SKM-1 (cell line): ENCODE measurements at regions not wholly inside any gene's neighbourhood (a gene's known extent, or its start where the extent isn't known, plus 50 kb on each side); places are given as distances from the start of the nearest gene placed in this dataset.
"Not testable (repeated sequence)": the region's sequence is repeated elsewhere in the genome, so short reads cannot be mapped to it uniquely, and the experiment has no call there.

Source experiments
- DNase-seq: peaks from one replicate; lab custom pipeline; 2025; ENCODE audit not compliant: unreplicated experiment; lab: John Stamatoyannopoulos, UW

DNA sequence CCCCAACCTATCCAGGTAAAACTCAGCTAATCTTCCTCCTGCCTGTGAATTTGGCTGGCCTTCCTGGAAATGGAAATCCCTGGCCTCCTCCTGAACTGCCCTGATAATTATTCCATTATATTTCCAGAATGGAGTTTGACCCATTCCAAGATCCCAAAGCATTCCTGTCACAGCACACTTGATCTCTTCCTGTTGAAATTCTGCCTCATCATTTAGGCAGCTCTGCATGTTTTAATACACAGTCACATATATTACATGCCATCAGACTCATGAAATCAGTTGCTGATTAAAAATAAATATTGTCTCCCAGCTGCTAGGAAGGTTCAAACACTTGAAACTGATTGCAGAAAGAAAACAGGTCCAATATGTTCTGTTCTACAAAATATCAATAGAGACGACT, 148.2 kb upstream of the PALMD start:
- DNase-seq: no peak

DNA sequence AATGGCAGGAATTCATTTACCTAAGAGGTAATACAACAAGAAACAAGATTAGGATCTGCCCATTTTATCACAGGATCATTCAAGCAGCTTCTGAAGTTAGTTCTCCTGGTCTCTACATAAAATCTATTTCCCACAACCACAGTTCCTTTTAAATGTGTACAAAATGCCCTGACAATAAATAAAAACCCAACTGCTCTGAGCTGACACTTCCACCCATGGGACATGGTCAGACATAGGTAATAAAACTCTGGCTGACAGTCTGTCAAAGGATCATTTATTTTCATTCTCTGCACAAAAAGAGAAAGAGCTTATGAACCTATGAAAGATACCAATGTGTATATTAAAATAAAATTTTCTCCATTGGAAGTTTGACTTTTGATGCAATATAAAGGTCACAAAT, 145.4 kb upstream of the PALMD start:
- DNase-seq: no peak

DNA sequence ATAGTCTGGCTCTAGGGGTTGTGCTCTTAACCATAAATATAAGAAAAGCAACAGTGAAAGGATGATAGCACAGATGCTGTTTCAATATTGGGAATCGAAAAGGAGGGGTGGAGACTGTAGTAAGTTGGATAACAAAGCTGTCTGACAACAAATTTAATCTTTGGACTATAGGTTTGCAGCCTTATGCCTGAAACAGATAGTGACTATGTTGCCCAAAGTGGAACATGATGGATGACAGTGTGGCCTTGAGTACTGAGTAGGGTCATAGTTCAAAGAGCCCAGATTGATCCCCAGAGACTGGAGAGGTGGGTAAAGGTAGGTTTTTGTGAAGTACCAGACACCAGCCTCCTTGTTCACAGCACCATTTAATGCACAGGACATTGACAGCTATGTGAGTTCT, 144.0 kb upstream of the PALMD start:
- no peak for DNase-seq

DNA sequence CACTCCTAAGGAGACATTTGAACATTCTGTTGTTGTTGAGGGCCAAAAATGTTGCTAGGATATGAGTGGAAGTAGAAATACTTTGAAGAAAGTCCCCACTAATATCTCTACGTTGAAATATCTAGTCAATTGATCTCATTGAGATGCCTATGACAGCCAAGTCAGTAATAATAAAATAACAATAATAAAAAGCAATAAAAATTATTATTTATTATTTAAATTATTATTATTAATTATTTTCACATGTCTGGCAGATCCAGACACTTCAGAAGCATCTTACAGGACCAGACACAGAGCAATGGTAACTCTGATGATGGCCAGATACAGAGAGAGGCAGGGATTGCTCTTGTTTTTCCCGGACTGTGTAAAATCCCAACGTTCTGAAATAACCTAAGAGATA, 143.5 kb upstream of the PALMD start:
- DNase-seq: no peak

DNA sequence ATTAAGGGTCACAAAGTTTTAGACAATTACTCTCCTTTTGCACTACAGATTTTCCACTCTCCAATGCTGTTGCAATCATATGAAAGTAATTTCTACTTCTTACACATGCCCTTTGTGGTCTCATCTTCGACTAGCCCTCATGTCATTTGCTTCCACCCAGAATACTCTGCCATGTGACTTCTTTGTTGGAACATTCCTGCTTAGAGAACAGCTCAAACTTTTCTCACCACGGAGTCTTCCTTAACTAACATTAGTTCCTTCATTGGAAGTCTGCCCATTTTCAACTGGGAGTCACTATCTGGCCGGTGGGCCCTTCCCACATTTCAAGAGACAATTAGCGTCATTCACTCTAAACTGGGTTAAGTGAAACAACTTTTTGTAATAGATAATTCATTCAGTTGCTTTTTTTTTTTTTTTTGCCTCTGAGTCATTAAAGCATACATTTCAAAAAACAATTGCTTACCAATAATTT, 142.6 kb upstream of the PALMD start:
- DNase-seq: no peak

DNA sequence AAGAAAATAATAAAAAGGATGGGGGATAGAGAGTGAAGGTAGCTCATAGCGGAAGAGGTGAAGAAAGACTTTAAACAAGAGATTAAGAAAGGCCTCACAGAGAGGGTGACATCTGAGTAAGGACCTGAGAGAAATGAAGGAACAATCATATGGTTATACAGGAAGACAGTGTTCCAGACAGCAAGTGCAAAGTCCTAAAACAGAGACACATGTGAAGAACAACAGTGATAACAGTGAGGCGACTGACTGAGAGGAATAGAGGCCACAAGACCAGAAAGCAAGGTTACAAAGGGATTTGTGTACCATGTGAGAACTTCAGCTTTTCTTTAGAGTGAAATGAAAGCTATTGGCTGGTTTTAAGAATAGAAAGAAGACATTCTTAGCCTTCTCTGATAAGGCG, 141.6 kb upstream of the PALMD start:
- no peak for DNase-seq

DNA sequence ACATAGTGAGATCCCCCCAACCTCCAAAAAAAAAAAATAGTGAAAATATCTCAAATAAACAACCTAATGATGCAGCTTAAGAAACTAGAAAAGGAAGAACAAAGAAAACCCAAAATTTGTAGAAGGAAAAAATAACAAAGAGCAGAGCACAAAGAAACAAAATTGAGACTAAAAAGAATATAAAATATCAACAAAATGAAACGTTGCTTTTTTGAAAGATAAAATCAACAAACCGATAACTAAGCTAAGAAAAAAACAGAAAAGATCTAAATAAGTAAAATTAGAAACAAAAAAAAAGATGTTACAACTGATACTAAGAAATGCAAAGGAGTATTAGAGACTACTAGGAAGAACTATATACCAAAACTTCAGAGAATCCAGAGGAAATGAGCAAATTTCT, 139.3 kb upstream of the PALMD start:
- DNase-seq: no peak

DNA sequence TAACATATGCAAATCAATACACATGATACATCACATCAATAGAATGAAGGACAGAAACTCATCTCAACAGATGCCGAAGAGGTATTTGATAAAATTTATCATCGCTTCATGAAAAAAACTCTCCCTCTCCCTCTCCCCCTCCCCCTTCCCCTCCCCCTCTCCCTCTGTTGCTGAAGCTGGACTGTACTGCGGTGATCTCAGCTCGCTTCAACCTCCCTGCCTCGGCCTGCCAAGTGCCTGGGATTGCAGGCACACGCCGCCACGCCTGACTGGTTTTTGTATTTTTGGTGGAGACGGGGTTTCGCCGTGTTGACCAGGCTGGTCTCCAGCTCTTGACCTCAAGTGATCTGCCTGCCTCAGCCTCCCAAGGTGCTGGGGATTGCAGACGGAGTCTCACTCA, 138.5 kb upstream of the PALMD start:
- DNase-seq: not testable (repeated sequence)

DNA sequence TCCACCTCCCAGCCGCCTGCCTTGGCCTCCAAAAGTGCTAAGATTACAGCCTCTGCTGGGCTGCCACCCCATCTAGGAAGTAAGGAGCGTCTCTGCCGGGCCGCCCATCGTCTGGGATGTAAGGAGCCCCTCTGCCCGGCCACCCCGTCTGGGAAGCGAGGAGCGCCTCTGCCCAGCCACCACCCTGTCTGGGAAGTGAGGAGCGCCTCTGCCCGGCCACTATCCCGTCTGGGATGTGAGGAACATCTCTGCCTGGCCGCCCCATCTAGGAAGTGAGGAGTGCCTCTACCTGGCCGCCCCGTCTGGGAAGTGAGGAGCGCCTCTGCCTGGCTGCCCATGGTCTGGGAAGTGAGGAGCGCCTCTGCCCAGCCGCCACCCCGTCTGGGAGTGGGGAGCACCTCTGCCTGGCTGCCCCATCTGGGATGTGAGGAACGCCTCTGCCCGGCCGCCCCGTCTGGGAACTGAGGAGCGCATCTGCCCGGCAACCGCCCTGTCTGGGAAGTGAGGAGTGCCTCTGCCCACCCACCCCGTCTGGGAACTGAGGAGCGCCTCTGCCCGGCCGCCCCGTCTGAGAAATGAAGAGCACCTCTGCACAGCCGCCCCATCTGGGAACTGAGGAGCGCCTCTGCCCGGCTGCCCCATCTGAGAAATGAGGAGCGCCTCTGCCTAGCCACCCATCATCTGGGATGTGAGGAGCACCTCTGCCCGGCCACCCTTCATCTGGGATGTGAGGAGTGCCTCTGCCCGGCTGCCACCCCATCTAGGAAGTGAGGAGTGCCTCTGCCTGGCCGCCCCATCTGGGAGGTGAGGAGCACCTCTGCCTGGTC, 137.8 kb upstream of the PALMD start:
- DNase-seq: no peak

DNA sequence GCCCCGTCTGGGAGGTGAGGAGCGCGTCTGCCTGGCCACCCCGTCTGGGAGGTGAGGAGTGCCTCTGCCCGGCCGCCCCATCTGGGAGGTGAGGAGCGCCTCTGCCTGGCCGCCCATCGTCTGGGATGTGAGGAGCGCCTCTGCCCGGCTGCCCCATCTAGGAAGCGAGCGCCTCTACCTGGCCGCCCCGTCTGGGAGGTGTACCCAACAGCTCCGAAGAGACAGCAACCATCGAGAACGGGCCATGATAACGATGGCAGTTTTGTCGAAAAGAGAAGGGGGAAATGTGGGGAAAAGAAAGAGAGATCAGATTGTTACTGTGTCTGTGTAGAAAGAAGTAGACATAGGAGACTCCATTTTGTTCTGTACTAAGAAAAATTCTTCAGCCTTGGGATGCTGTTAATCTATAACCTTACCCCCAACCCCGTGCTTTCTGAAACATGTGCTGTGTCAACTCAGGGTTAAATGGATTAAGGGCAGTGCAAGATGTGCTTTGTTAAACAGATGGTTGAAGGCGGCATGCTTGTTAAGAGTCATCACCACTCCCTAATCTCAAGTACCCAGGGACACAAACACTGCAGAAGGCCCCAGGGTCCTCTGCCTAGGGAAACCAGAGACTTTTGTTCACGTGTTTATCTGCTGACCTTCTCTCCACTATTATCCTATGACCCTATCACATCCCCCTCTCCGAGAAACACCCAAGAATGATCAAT, 137.0 kb upstream of the PALMD start:
- DNase-seq: not testable (repeated sequence)

DNA sequence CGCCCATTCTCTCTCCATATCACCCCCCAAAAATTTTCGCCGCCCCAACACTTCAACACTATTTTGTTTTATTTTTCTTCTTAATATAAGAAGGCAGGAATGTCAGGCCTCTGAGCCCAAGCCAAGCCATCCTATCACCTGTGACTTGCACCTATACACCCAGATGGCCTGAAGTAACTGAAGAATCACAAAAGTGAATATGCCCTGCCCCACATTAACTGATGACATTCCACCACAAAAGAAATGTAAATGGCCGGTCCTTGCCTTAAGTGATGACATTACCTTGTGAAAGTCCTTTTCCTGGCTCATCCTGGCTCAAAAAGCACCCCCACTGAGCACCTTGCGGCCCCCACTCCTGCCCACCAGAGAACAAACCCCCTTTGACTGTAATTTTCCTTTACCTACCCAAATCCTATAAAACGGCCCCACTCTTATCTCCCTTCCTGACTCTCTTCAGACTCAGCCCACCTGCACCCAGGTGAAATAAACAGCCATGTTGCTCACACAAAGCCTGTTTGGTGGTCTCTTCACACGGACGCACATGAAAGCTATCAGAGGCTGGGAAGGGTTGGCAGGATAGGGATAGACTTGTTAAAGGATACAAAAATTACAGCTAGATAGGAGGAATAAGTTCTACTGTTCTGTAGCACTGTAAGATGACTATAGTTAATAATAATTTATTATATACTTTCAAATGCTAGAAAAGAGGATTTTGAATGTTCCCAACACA, 130.9 kb upstream of the PALMD start:
- not testable (repeated sequence) for DNase-seq

DNA sequence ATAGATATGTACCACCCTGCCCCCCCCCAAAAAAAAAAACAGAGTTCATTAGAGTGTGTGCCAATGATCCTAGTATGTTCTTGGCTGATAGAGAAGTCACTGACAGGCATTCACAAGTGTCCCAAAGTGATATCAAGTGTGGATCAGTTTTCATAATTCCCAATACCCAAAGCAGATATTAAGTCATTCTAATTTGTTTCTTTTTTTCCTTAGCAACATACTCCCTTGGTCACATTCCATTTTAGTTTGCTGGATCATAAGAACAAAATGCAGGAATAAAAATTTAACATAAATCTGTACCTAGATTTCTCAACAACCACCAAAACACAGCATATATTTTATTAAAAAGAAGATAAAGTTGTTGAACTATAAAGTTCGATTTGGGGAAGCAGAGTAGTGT, 129.8 kb upstream of the PALMD start:
- no peak for DNase-seq

DNA sequence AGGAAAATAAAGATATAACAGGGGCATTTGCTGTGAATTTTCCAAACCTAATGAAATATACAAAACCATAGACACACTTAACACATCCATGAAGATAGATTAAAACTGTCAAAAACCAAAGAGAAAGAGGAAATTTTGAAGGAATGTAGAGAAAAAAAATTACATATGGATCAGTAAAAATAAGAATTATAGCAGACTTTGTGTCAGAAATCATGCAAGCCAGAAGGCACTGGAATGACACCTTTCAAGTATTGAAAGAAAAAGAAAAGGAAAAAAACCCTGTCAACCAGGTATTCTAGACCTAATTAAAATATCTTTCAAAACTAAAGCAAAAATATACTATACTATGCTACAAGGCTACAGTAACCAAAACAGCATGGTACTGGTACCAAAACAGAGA, 125.8 kb upstream of the PALMD start:
- no peak for DNase-seq

DNA sequence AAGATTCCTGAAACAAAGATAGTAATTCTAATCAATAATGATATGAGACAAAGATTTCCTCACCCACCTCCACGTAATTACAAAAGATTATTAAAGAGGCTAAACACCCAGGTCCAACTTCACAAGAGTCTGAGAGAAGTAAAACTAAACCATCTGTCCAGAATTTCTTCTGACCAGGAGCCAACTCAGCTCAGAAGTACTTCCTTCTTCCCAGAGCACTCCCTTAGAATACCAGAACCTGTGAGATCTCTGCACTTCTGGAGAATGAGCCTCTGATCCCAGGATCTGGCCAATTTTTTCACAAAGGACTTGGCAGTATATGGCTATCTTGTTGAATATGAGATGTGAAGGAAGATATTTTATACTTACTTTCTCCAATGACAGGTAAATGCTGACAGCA, 120.6 kb upstream of the PALMD start:
- no peak for DNase-seq

DNA sequence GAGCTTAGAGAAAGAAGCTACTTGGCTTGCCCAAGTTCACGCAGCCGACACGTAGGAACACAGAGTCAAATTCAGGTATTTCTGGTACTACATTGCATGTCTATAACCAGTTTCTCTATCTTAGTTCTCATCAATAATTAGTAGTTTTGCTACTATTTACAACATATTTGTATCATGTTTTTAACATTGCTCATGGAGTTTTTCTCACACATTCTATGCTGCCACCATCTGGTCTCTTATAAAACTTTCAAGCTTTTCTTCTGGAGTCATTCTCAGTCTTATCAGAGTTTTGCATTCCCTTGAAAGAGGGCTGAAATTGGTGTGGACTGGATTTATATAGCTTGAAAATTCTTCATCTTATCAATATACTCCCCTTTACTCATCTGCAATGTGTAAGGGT, 118.8 kb upstream of the PALMD start:
- no peak for DNase-seq

DNA sequence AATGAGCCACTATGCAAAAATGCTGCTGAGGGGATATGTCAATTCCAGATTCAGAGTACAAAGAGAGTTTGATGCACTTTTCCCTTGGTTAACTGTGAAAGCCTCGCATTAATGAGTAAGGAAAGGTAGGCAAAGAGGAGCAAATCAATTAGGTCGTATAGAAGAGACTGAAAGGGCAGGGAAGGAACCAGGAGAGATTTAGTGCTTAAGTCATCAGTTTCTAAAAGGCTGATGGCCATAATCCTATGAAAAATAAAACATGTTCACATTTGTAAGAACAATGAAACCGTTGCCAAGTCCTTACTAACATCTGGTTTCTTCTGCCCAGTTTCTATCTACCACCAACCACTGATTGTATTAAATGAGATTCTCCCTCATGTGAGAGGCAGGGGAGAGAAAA, 118.4 kb upstream of the PALMD start:
- no peak for DNase-seq

DNA sequence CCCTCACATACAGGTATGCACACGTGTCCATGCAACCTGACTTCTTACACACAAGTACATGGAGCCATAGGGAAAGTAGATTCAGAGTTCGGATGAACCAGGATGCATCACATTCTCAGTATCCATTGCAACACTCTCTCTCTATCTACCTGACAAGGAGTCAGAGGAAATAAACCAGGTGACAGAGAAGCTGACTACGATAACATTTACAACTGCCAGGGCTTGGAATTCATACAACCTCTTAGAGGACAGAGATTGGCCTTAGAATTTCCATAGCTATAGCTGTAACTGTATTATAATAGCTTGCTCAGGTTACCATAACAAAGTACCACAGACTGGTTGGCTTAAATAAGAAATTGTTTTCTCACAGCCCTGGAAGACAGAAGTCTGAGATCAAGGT, 116.9 kb upstream of the PALMD start:
- no peak for DNase-seq

DNA sequence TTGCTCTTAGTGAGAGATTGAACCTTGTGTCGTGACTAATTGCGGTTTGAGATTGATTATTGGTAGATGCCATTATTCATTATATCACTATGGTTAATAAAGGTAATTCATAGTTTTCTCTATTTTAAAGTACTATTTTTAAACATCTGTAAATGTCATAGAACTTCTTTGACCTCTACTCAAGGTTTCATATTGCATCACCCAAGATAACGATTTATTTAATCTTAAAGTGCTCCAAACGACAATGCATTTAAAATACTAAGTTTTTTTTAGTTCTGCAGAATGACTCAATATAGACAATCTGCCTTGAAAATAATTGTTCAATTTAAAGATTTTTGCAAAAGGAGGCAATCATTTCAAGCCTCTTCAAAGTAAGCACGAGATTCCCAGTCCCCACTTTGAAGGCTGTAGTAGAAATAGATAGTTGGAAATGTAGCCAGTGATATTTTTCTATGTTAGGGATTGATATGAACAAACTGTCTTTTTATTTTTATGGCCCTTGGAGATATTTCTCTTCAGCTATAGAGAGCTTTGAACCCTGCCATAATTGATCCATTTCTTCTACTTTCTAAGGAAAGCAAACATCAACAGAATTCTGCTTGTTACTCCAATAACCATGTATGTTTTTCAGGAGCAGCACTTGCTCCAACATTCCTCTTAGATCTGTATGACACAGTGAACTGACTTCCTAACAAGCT, 114.2 kb upstream of the PALMD start:
- DNase-seq: no peak

DNA sequence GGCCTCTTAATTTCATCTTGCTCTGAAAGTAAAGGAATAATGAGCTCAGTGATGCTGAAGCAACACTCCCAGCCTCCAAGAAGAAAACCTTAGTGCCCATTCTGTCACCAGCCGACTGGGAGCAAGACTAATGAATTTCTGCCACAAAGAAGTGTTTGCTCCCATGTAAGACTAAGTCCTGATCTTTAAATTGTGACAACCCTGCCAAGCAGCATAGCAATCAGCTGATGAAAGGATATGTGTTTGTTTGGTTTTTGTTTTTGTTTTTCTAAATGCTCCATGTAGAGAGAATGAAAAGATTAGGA, 113.7 kb upstream of the PALMD start:
- DNase-seq: no peak

DNA sequence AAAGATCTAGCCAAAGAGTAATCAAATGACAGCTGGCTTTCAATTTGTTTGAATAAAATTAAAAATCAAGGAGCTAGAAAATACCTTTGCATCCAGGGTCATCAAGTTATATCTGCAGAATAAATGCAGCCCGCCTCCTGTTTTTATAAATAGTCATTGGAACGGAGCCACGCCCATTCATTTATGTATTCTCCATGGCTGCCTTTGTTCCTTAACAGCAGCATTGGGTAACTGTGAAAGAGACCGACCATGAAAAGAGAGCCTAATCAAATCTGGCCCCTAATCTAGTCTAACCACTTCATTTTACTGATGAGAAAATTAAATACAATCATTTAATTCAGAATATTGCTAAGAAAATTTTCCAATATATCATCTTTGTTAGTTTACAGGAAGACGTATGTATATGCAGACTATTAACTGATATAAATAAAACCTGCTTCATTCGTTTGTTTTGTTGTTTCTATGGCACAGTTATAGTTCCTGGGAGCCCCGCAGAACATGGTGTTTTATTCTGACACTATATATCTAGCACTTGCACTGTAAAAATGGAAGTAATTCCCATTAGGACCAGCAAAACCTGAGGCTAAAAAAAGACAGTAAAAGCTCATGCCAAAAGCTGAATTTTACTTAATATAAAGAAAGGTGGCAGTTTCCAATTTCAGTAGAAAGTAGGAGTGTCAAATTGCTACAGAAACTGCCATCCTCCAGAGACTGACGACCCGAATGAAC, 111.8 kb upstream of the PALMD start:
- DNase-seq: no peak

DNA sequence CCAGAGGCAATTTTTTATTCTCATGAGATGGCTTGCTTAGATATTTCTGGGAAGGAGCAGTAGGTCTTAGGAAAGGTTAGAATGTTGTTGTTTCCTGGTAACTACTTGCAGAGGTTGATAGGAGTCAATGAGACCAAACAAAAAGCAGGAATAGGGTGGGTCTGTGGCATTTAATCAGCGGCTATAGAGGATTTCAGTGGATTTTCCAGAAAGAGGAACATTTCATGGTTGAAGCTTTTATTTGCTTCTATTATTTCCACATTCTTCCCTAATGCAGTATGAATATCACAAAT, 111.3 kb upstream of the PALMD start:
- DNase-seq: no peak
